ENCODE measurements at regions not wholly inside any gene's neighbourhood (a gene's known extent, or its start where the extent isn't known, plus 50 kb on each side); places are given as distances from the start of the nearest gene placed in this dataset.

DNA sequence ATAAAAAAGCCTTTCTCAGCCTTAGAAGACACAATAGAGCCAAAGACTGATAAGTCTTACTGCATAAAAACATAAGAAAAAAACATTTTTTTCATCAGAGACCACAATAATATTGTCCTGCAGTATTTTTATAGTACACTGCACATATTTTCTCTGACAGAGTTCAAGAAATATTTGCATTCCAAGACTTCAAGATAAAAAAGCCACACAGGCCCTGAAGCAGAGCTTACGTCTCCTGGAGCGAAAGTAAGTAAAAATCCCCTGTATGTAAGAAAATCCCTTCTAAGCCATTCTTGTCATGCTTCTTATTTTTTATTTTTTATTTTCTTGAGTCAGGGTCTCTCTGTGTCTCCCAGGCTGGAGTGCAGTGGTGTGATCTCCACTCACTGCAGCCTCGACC is 755.9 kb downstream of the LIG4 start:
- no peak for TF ChIP-seq EZH2phosphoT487 (IDR thresholded peaks at IDR 0.05; ENCODE audit: borderline replicate concordance, low read length)
- TF ChIP-seq, protein P1, sequence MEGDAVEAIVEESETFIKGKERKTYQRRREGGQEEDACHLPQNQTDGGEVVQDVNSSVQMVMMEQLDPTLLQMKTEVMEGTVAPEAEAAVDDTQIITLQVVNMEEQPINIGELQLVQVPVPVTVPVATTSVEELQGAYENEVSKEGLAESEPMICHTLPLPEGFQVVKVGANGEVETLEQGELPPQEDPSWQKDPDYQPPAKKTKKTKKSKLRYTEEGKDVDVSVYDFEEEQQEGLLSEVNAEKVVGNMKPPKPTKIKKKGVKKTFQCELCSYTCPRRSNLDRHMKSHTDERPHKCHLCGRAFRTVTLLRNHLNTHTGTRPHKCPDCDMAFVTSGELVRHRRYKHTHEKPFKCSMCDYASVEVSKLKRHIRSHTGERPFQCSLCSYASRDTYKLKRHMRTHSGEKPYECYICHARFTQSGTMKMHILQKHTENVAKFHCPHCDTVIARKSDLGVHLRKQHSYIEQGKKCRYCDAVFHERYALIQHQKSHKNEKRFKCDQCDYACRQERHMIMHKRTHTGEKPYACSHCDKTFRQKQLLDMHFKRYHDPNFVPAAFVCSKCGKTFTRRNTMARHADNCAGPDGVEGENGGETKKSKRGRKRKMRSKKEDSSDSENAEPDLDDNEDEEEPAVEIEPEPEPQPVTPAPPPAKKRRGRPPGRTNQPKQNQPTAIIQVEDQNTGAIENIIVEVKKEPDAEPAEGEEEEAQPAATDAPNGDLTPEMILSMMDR (conservative IDR thresholded peaks at IDR 0.05; ENCODE audit: low read depth, low read length): no peak

All from PC-3 (cell line).